Neural progenitor cell (in vitro differentiated cells): ENCODE measurements at regions not wholly inside any gene's neighbourhood (a gene's known extent, or its start where the extent isn't known, plus 50 kb on each side); places are given as distances from the start of the nearest gene placed in this dataset.

Experiments
- DNase-seq: peaks from one replicate; pipeline ENCODE4 v3.0.0-alpha.2; 2016; ENCODE audit warnings: low spot score
- H2AFZ ChIP-seq: fragments of 200-600 bp; sonication (generic); replicated peaks from 2 replicates; pipeline ENCODE4 v1.6.1; 2016; ENCODE audit warnings: antibody characterized with exemption
- H3F3A ChIP-seq: fragments of 200-600 bp; sonication (generic); 2 replicates; pipeline ENCODE4 v1.6.1; 2016; ENCODE audit warnings: antibody characterized with exemption, low read depth
- H3K27ac ChIP-seq: fragments of 200-600 bp; sonication (generic); 2 replicates; pipeline ENCODE4 v1.5.1; 2016; ENCODE audit warnings: mild to moderate bottlenecking
- H3K27me3 ChIP-seq: fragments of 200-600 bp; sonication (generic); 2 replicates; pipeline ENCODE4 v1.6.1; 2016; ENCODE audit warnings: mild to moderate bottlenecking, moderate library complexity
- H3K36me3 ChIP-seq: fragments of 200-600 bp; sonication (generic); 2 replicates; pipeline ENCODE4 v1.5.1; 2016
- H3K4me1 ChIP-seq: fragments of 200-600 bp; sonication (generic); 2 replicates; pipeline ENCODE4 v1.6.1; 2016; ENCODE audit warnings: mixed run types
- H3K4me2 ChIP-seq: fragments of 200-600 bp; sonication (generic); 2 replicates; pipeline ENCODE4 v1.6.1; 2016
- H3K4me3 ChIP-seq: fragments of 200-600 bp; sonication (generic); 2 replicates; pipeline ENCODE4 v1.5.1; 2016
- H3K79me2 ChIP-seq: fragments of 200-600 bp; sonication (generic); 2 replicates; pipeline ENCODE4 v1.6.1; 2016; ENCODE audit warnings: low read depth
- H3K9ac ChIP-seq: fragments of 200-600 bp; sonication (generic); 2 replicates; pipeline ENCODE4 v1.6.1; 2016
- H3K9me3 ChIP-seq: fragments of 200-600 bp; sonication (generic); 2 replicates; pipeline ENCODE4 v1.5.1; 2016; ENCODE audit warnings: low read depth
- H4K20me1 ChIP-seq: fragments of 200-600 bp; sonication (generic); 2 replicates; pipeline ENCODE4 v1.6.1; 2016; ENCODE audit warnings: low read depth
- H3K27ac Mint-ChIP-seq: 3 replicates; pipeline ENCODE4 v1.8.0; 2021; ENCODE audit warnings: mixed read lengths
- H3K27me3 Mint-ChIP-seq: 2 replicates; pipeline ENCODE4 v1.8.0; 2022; ENCODE audit warnings: low read depth, mild to moderate bottlenecking, inconsistent platforms, moderate library complexity, mixed read lengths; ENCODE audit not compliant: insufficient read depth
- H3K36me3 Mint-ChIP-seq: 3 replicates; pipeline ENCODE4 v1.8.0; 2021; ENCODE audit warnings: mixed read lengths
- H3K4me1 Mint-ChIP-seq: 3 replicates; pipeline ENCODE4 v1.8.0; 2021; ENCODE audit warnings: mixed read lengths
- H3K4me3 Mint-ChIP-seq: 3 replicates; pipeline ENCODE4 v1.8.0; 2021; ENCODE audit warnings: mild to moderate bottlenecking, moderate library complexity, mixed read lengths
- H3K9me3 Mint-ChIP-seq: 3 replicates; pipeline ENCODE4 v1.8.0; 2020; ENCODE audit warnings: mixed read lengths
- EZH2 ChIP-seq: fragments of 200-600 bp; sonication (generic); IDR thresholded peaks from 2 replicates; pipeline ENCODE4 v1.6.1; 2017; ENCODE audit warnings: antibody characterized with exemption, mild to moderate bottlenecking, moderate library complexity
- EZH2phosphoT487 ChIP-seq: fragments of 200-600 bp; sonication (generic); IDR thresholded peaks from 2 replicates; pipeline ENCODE4 v1.6.1; 2017; ENCODE audit warnings: antibody characterized with exemption
- TF ChIP-seq, protein P1 (sequence below): fragments of 200-600 bp; sonication (generic); IDR thresholded peaks from 2 replicates; pipeline ENCODE4 v1.5.1; 2017; ENCODE audit warnings: antibody characterized with exemption, mild to moderate bottlenecking

DNA sequence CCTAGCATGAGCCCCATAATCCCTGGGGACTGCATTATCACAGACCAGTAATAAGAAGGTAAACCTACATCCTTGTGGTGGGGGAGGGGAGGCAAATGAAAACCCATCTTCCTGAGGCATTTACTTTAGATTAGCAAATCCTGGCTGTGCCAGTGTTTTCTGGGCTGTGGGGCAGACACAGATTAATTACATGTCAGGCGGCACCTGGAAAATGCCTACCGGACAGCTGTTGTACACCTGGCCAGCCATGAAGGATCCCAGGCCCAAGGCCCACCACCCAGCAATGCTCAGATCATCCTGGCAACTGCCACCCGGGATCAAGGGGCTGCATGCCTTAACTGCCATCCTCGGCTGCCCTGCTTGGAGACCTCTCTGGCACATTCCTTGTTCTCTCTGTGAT lies 59.1 kb upstream of the RASA2 start:
- Mint-ChIP-seq H3K4me1 (peaks cover 3% of the 10 kb centered on the region), H3K36me3 (peaks cover 8% of the 10 kb centered on the region), H3K27me3 (no peaks in the 10 kb centered on the region), H3K4me3 (no peak overlapping the region), H3K9me3 (no peaks in the 10 kb centered on the region), H3K27ac (no peak overlapping the region)
- H3F3A ChIP-seq = no peaks in the 10 kb centered on the region
- H3K4me3 ChIP-seq = no peak overlapping the region
- no peak overlapping the region for H2AFZ ChIP-seq
- H3K36me3 ChIP-seq = no peaks in the 10 kb centered on the region
- DNase-seq = no peak
- H4K20me1 ChIP-seq = no peaks in the 10 kb centered on the region
- peaks cover 19% of the 10 kb centered on the region for H3K4me1 ChIP-seq
- no peak overlapping the region for H3K9ac ChIP-seq
- H3K79me2 ChIP-seq = no peaks in the 10 kb centered on the region
- TF ChIP-seq EZH2phosphoT487 (no peak), EZH2 (no peak)
- TF ChIP-seq, protein P1, sequence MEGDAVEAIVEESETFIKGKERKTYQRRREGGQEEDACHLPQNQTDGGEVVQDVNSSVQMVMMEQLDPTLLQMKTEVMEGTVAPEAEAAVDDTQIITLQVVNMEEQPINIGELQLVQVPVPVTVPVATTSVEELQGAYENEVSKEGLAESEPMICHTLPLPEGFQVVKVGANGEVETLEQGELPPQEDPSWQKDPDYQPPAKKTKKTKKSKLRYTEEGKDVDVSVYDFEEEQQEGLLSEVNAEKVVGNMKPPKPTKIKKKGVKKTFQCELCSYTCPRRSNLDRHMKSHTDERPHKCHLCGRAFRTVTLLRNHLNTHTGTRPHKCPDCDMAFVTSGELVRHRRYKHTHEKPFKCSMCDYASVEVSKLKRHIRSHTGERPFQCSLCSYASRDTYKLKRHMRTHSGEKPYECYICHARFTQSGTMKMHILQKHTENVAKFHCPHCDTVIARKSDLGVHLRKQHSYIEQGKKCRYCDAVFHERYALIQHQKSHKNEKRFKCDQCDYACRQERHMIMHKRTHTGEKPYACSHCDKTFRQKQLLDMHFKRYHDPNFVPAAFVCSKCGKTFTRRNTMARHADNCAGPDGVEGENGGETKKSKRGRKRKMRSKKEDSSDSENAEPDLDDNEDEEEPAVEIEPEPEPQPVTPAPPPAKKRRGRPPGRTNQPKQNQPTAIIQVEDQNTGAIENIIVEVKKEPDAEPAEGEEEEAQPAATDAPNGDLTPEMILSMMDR = no peak
- no peaks in the 10 kb centered on the region for H3K9me3 ChIP-seq
- no peak overlapping the region for H3K27ac ChIP-seq
- H3K27me3 ChIP-seq = no peaks in the 10 kb centered on the region
- no peak overlapping the region for H3K4me2 ChIP-seq

- Histone ChIP-seq H3K27me3 (no peaks in the 10 kb centered on the region), H3K27ac (no peak overlapping the region), H3K36me3 (no peaks in the 10 kb centered on the region), H3F3A (no peaks in the 10 kb centered on the region), H3K4me2 (no peak overlapping the region), H3K9ac (no peak overlapping the region), H2AFZ (no peak overlapping the region), H3K4me1 (peaks cover 19% of the 10 kb centered on the region), H3K9me3 (no peaks in the 10 kb centered on the region), H3K4me3 (no peak overlapping the region), H3K79me2 (no peaks in the 10 kb centered on the region), H4K20me1 (no peaks in the 10 kb centered on the region)
- no peak for TF ChIP-seq EZH2phosphoT487
- TF ChIP-seq, protein P1 = no peak
- no peak for TF ChIP-seq EZH2
- H3K27me3 Mint-ChIP-seq = no peaks in the 10 kb centered on the region
- peaks cover 8% of the 10 kb centered on the region for H3K36me3 Mint-ChIP-seq
- H3K27ac Mint-ChIP-seq = peak overlapping the region; percentile 78
- DNase-seq = no peak
- no peak overlapping the region for H3K4me3 Mint-ChIP-seq
- peaks cover 3% of the 10 kb centered on the region for H3K4me1 Mint-ChIP-seq
- no peaks in the 10 kb centered on the region for H3K9me3 Mint-ChIP-seq
Observed at GRCh38 chr3:141429371-141430035, 57.3 kb upstream of the RASA2 start.

GRCh38 chr3:141430316-141430715 lies 56.5 kb upstream of the RASA2 start:
- Histone ChIP-seq H3K27ac (no peak overlapping the region), H3K36me3 (no peaks in the 10 kb centered on the region), H3K4me1 (peaks cover 19% of the 10 kb centered on the region), H2AFZ (no peak overlapping the region), H4K20me1 (no peaks in the 10 kb centered on the region), H3F3A (no peaks in the 10 kb centered on the region), H3K9ac (no peak overlapping the region), H3K9me3 (no peaks in the 10 kb centered on the region), H3K27me3 (no peaks in the 10 kb centered on the region), H3K4me3 (no peak overlapping the region), H3K4me2 (no peak overlapping the region), H3K79me2 (no peaks in the 10 kb centered on the region)
- peak; percentile 23 for DNase-seq
- H3K27ac Mint-ChIP-seq = no peak overlapping the region
- no peak for TF ChIP-seq EZH2phosphoT487
- no peak for TF ChIP-seq EZH2
- TF ChIP-seq, protein P1 = no peak
- H3K4me3 Mint-ChIP-seq = no peak overlapping the region
- H3K27me3 Mint-ChIP-seq = no peaks in the 10 kb centered on the region
- H3K4me1 Mint-ChIP-seq = peaks cover 3% of the 10 kb centered on the region
- no peaks in the 10 kb centered on the region for H3K9me3 Mint-ChIP-seq
- H3K36me3 Mint-ChIP-seq = peaks cover 6% of the 10 kb centered on the region
